ENCODE measurements at regions not wholly inside any gene's neighbourhood (a gene's known extent, or its start where the extent isn't known, plus 50 kb on each side); places are given as distances from the start of the nearest gene placed in this dataset.
"Not testable (repeated sequence)": the region's sequence is repeated elsewhere in the genome, so short reads cannot be mapped to it uniquely, and the experiment has no call there.

- DNase-seq (ENCODE audit: low read depth) = no peak
Measured at GRCh38 chr4:3365326-3365725, 72.5 kb downstream of the RGS12 start.

- no peak for DNase-seq (ENCODE audit: low read depth)
Measured at GRCh38 chr4:3365871-3366842, 73.3 kb downstream of the RGS12 start.

DNA sequence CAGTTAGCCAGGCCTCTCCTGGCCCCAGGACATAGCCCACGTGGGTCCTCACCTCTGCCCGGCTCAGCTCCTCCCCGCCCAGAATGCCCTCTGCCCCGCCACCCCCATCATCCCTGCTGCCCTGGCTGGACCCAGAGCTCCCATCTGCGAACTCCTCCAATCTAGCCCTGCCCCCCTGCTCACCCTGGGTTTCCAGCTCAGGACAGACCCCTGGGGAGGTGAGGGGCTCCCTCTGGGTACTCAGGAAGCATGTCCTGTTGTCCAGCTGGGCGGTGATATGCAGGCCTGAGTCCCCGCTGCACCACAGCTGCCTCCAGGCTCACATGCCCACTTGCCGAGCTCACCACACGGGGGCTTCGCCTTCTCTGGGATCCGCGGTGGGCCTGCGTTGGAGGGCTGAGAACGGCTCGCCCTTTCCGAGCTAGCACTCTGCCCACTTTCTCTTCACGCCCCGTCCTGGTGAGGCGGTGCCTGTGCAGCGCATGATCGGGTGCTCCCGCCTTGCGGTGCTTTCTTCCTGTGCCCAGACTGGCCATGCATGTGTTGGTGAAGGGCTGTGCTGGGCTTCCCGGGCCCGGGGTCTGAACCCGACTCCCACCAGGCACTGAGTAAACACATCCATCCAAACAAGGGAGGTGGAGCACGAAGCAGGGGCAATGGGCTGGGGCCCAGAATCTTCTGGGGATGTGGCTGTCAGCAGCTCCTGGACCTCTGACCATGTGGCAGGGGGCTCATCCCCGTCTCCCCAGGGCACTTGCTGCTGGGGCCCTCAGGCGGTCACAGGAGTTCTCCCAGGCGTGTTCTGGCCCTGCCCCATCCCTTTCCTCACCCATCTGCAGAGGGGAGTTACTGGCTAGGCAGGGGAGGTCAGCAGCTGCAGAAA is 74.3 kb downstream of the RGS12 start:
- no peak for DNase-seq (ENCODE audit: low read depth)

DNA sequence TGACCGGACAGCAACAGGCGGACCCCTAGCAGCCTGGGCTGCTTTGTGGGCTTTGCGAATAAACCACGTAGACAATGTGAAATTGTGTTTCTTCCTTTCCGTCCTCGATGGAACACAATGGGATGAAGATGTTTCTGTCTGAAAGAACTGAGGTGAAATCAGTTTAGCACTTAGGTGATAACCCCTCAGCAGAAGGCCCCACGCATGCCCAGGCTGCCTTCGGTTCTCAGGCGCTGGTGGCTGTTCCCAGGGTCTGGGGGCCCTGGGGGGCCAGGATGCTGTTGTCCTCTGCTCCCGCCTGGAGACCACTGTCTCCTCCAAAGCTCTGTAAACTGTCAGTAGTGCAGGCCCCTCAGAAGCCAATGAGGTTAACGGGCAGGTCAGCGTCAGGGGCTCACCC is 73.9 kb upstream of the HGFAC start:
- no peak for DNase-seq (ENCODE audit: low read depth)

- no peak for DNase-seq (ENCODE audit: low read depth)
Measured at GRCh38 chr4:3368334-3368733, 73.4 kb upstream of the HGFAC start.

GRCh38 chr4:3368841-3369760 is 72.7 kb upstream of the HGFAC start:
- DNase-seq (ENCODE audit: low read depth) = no peak

GRCh38 chr4:3369781-3370674 is 71.7 kb upstream of the HGFAC start:
- DNase-seq (ENCODE audit: low read depth) = peak; percentile 18

- DNase-seq (ENCODE audit: low read depth) = no peak
Measured at GRCh38 chr4:3371033-3372001, 70.5 kb upstream of the HGFAC start.

DNA sequence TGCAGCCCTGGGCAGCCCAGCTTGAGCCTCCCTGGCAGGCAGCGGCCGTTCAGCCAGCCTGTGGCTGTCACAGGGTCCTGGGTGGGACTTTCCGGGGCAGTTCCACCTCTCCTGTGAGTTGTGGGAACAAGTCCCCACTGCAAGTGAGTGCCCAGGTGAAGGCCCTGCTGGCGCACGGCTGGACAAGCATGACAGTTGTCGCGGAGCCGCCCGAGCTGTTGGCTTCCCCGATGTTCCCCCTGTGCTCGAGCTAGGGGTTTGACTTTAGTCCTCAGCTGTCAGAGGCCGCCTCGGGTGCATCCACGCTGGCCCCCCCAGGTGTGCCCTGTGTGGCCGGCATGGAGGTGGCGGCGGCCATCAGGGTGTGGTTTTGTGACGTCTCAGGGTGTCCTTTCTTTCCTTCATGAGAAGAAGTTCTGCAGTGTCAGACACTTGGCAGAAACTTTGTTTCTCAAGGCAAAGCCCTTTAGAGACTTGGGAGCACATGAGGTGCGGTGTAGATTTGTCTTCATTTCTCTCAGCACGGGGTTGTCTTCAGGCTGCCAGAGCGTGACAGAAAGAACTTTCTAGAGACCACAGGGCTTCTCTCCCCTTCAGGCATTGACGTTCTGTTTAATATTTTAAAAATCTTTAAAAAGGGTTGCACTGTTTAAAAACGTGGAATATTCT is 69.4 kb upstream of the HGFAC start:
- no peak for DNase-seq (ENCODE audit: low read depth)

GRCh38 chr4:3372933-3373465 is 68.8 kb upstream of the HGFAC start:
- DNase-seq (ENCODE audit: low read depth) = no peak

- DNase-seq (ENCODE audit: low read depth) = no peak
Measured at GRCh38 chr4:3373468-3373867, 68.3 kb upstream of the HGFAC start.

GRCh38 chr4:3374011-3374645 is 67.6 kb upstream of the HGFAC start:
- no peak for DNase-seq (ENCODE audit: low read depth)

DNA sequence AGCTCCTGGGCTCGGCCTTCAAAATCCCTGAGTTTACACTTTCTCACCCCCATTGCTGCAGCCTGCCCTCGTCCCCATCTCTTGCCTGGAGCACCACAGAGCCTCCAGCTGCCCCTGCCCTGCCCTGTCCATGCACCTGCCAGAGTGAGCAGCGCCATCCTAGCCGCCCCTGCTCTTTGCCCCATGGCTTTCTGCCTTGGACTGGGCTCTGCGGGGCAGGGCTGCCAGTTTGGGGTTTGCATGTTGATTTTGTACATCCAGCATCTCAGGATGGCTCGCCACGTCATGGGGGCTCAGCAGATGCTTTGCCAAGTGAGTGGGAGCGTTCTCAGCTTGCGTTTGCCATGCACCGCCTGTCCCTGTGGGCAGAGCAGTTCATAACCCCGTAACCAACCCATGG is 67.1 kb upstream of the HGFAC start:
- no peak for DNase-seq (ENCODE audit: low read depth)

GRCh38 chr4:3375688-3376087 is 66.1 kb upstream of the HGFAC start:
- no peak for DNase-seq (ENCODE audit: low read depth)

GRCh38 chr4:3376266-3376665 is 65.5 kb upstream of the HGFAC start:
- DNase-seq (ENCODE audit: low read depth) = no peak

- DNase-seq (ENCODE audit: low read depth) = no peak
Measured at GRCh38 chr4:3377557-3377956, 64.2 kb upstream of the HGFAC start.

DNA sequence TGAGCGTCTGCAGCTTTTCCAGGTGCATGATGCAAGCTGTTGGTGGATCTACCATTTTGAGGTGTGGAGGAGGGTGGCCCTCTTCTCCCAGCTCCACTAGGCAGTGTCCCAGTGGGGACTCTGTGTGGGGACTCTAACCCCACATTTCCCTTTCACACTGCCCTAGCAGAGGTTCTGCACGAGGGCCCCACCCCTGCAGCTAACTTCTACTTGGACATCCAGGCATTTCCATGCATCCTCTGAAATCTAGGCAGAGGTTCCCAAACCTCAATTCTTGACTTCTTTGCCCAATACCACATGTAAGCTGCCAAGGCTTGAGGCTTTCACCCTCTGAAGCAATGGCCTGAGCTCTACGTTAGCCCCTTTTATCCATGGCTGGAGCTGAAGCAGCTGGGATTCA is 61.4 kb upstream of the HGFAC start:
- DNase-seq (ENCODE audit: low read depth) = not testable (repeated sequence)

- DNase-seq (ENCODE audit: low read depth) = not testable (repeated sequence)
Measured at GRCh38 chr4:3381208-3381607, 60.6 kb upstream of the HGFAC start.

All from activated T-cell treated with anti-CD3 and anti-CD28 coated beads for 48 hours (primary cell).